ENCODE measurements at regions not wholly inside any gene's neighbourhood (a gene's known extent, or its start where the extent isn't known, plus 50 kb on each side); places are given as distances from the start of the nearest gene placed in this dataset.

DNA sequence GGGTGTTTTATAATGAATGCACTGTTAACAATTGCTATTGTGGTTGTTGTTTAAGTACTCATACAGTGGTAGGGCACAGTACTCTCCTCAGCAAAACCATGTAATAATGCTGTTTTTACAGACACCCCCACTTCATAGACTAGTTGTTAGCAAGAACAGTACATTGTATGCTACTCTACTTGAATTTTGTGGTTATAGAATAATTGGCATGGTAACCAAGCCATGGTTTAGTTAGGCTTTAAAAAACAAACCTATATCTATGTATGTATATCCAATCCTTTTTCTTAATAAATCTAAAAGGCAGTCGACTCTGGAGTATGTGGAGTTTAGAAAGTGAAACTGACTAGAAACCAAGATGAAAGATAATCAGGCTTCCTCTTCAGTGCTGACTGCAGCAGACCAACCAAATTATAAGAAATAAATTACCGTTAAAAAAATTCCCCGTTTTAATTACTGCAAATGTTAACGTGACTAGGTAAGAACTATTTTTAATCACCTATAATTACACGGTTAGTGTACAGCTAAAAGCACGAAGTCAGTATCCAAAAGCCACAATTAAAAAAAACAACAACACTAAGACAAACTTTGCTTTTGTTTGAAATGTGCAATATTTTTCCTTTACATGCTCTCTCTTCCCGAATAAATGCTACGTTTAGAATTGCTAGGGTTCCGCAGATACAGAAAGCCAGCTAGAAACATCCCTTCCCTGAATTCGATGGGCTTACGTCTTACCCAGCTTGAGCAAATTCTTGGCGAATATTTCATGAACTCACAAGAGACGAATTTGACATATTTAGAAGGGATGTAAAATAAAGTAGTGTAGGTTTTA, 113.3 kb upstream of the SERTAD2 start:
- Histone ChIP-seq H3K79me2 (ENCODE audit: insufficient read depth, low read length) (no peaks in the 10 kb centered on the region), H3K4me3 (replicated peaks in 1 of 3; ENCODE audit: insufficient read depth in 1 of 3, low read depth in 2 of 3, low read length in 3 of 3) (peak overlapping the region; percentile 58 to 75 (median 69); a peak in 4 of 6 replicates), H3K4me2 (ENCODE audit: low read depth, low read length) (peak overlapping the region; percentile 78), H3K27ac (ENCODE audit: extremely low read length, insufficient read depth, low read length) (no peak overlapping the region), H2AFZ (ENCODE audit: low read length) (no peak overlapping the region), H3K27me3 (ENCODE audit: control insufficient read depth in 1 of 2, insufficient read depth in 2 of 2, low read length in 2 of 2) (peaks cover 2 to 65% of the 10 kb centered on the region in 2 experiments; a peak in 4 of 5 replicates), H3K9ac (ENCODE audit: insufficient read depth, low read depth, low read length) (no peak overlapping the region; the same call in 1 of the 2 replicates), H3K36me3 (replicated peaks in 1 of 2; ENCODE audit: control insufficient read depth in 1 of 2, insufficient read depth in 2 of 2, low read length in 2 of 2) (no peaks in the 10 kb centered on the region), H3K4me1 (ENCODE audit: insufficient read depth, low read length) (peaks cover 41% of the 10 kb centered on the region), H3K9me3 (ENCODE audit: low read length) (no peaks in the 10 kb centered on the region), H4K20me1 (ENCODE audit: insufficient read depth, low read length) (no peaks in the 10 kb centered on the region)
- ATAC-seq = no peak
- FAIRE-seq = no peak
- 9% methylated on average over 13 of the region's 13 CpGs for whole genome bisulfite sequencing (ENCODE audit: low lambda C conversion rate)
- DNase-seq (ENCODE audit: low spot score) = no peak
- BruUV-seq (replicated peaks) = no TSS peak
- intact Hi-C loops (cut with micrococcal nuclease; ENCODE audit: unreplicated experiment) = no loop called here
- TF ChIP-seq ISL2 (CRISPR knock-in tag; IDR thresholded peaks at IDR 0.05) = no peak
- TF ChIP-seq CBX2 (IDR thresholded peaks at IDR 0.05; ENCODE audit: low read depth, low read length) = peak; percentile 99
- no peak for TF ChIP-seq CBX2 (CRISPR knock-in tag; IDR thresholded peaks at IDR 0.05; ENCODE audit: low read depth)
- TF ChIP-seq, protein P1, sequence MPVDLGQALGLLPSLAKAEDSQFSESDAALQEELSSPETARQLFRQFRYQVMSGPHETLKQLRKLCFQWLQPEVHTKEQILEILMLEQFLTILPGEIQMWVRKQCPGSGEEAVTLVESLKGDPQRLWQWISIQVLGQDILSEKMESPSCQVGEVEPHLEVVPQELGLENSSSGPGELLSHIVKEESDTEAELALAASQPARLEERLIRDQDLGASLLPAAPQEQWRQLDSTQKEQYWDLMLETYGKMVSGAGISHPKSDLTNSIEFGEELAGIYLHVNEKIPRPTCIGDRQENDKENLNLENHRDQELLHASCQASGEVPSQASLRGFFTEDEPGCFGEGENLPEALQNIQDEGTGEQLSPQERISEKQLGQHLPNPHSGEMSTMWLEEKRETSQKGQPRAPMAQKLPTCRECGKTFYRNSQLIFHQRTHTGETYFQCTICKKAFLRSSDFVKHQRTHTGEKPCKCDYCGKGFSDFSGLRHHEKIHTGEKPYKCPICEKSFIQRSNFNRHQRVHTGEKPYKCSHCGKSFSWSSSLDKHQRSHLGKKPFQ (CRISPR knock-in tag; IDR thresholded peaks at IDR 0.05; ENCODE audit: insufficient replicate concordance) = peak; percentile 57
- 0 out of 2 replicates have a peak, but pooled peaks have one; percentile 16 for TF ChIP-seq CREM (IDR thresholded peaks at IDR 0.05)
- no peak for TF ChIP-seq CREM (CRISPR knock-in tag; IDR thresholded peaks at IDR 0.05)
- 0 out of 2 replicates have a peak, but pooled peaks have one; percentile 7 for TF ChIP-seq ZBTB20 (CRISPR knock-in tag; IDR thresholded peaks at IDR 0.05; ENCODE audit: borderline replicate concordance, low read depth)
- TF ChIP-seq PATZ1 (CRISPR knock-in tag; IDR thresholded peaks at IDR 0.05) = no peak
- POLR2A ChIA-PET = interaction anchor here (1.0 to 1.6 kb wide), 4 partner anchors 16 to 115 kb away, joined by 3 to 15 read pairs (median 6); partner anchors contain the start of gene SERTAD2
- CTCF ChIA-PET (ENCODE audit: low intra/inter-chr PET ratio, low total read pairs) = no interaction called here
- in situ Hi-C loops (cut with HindIII; ENCODE audit: extremely low pct_ligation_motif_present, low pct_unique_long_range_greater_than_20kb) = no loop called here

Data from HepG2 (cell line).